Liver (tissue), 8 donors: ENCODE measurements at regions not wholly inside any gene's neighbourhood (a gene's known extent, or its start where the extent isn't known, plus 50 kb on each side); places are given as distances from the start of the nearest gene placed in this dataset.

Experiments
- DNase-seq: peaks from one replicate; pipeline ENCODE4 v3.0.0-alpha.2; 2017; ENCODE audit warnings: low spot score
- H3K27ac ChIP-seq, 2 donors: one replicate each; pipeline ENCODE4 v1.7.0; 2013; ENCODE audit warnings: inconsistent platforms in 2 of 2, low read length in 2 of 2, control low read depth in 1 of 2, low read depth in 1 of 2, mild to moderate bottlenecking in 1 of 2
- H3K27me3 ChIP-seq, 4 donors: one replicate each; pipeline versions ENCODE4 v1.6.1 to v1.7.0; 2013; ENCODE audit warnings: low read length in 3 of 4, inconsistent platforms in 1 of 4, mild to moderate bottlenecking in 1 of 4, moderate library complexity in 1 of 4; ENCODE audit not compliant: control insufficient read depth in 4 of 4, insufficient read depth in 4 of 4
- H3K36me3 ChIP-seq, 4 donors: one replicate each; pipeline versions ENCODE4 v1.6.1 to v1.7.0; 2013; ENCODE audit warnings: low read length in 3 of 4, mild to moderate bottlenecking in 3 of 4, low read depth in 1 of 4, moderate library complexity in 1 of 4; ENCODE audit not compliant: control insufficient read depth in 4 of 4, insufficient read depth in 3 of 4
- H3K4me1 ChIP-seq, 4 donors: one replicate each; pipeline versions ENCODE4 v1.6.1 to v1.7.0; 2013; ENCODE audit warnings: low read length in 3 of 4, mild to moderate bottlenecking in 3 of 4, moderate library complexity in 1 of 4; ENCODE audit not compliant: control insufficient read depth in 4 of 4, insufficient read depth in 4 of 4
- H3K4me3 ChIP-seq, 3 donors: one replicate each; pipeline versions ENCODE4 v1.6.1 to v1.7.0; 2013; ENCODE audit warnings: low read length in 3 of 3, control low read depth in 1 of 3, low read depth in 1 of 3, mild to moderate bottlenecking in 1 of 3
- H3K9ac ChIP-seq, 2 donors: one replicate each; pipeline ENCODE4 v1.7.0; 2013; ENCODE audit warnings: low read length in 2 of 2, mild to moderate bottlenecking in 2 of 2, moderate library complexity in 2 of 2, control low read depth in 1 of 2, low read depth in 1 of 2
- H3K9me3 ChIP-seq, 4 donors: one replicate each; pipeline versions ENCODE4 v1.6.1 to v1.7.0; 2013; ENCODE audit warnings: low read length in 3 of 4; ENCODE audit not compliant: control insufficient read depth in 4 of 4
- ATF3 ChIP-seq: IDR thresholded peaks from 2 replicates; pipeline ENCODE4 v1.6.1; 2016; ENCODE audit warnings: antibody characterized with exemption
- EGR1 ChIP-seq, 2 donors: IDR thresholded peaks; 2 replicates each; pipeline ENCODE4 v1.6.1; 2016 to 2018; ENCODE audit warnings: antibody characterized with exemption in 2 of 2, low read depth in 2 of 2
- FOXA1 ChIP-seq: IDR thresholded peaks from 2 replicates; pipeline ENCODE4 v1.6.1; 2016; ENCODE audit warnings: antibody characterized with exemption
- FOXA2 ChIP-seq: IDR thresholded peaks from 2 replicates; pipeline ENCODE4 v1.6.1; 2016; ENCODE audit warnings: antibody characterized with exemption
- GABPA ChIP-seq, 2 donors: IDR thresholded peaks in 1 of 2; conservative IDR thresholded peaks in 1 of 2; 2 replicates each; pipeline ENCODE4 v1.6.1; 2016; ENCODE audit warnings: antibody characterized with exemption in 2 of 2, mild to moderate bottlenecking in 1 of 2, moderate library complexity in 1 of 2
- HNF4A ChIP-seq, 2 donors: conservative IDR thresholded peaks; 2 replicates each; pipeline ENCODE4 v1.6.1; 2016; ENCODE audit warnings: antibody characterized with exemption in 2 of 2, mild to moderate bottlenecking in 2 of 2
- HNF4G ChIP-seq: IDR thresholded peaks from 2 replicates; pipeline ENCODE4 v1.6.1; 2016; ENCODE audit warnings: antibody characterized with exemption
- JUND ChIP-seq, 2 donors: IDR thresholded peaks; 2 replicates each; pipeline ENCODE4 v1.6.1; 2016; ENCODE audit warnings: antibody characterized with exemption in 2 of 2
- NR2F2 ChIP-seq: IDR thresholded peaks from 2 replicates; pipeline ENCODE4 v1.6.1; 2016; ENCODE audit warnings: antibody characterized with exemption
- RAD21 ChIP-seq, 2 donors: IDR thresholded peaks; 2 replicates each; pipeline ENCODE4 v1.6.1; 2016; ENCODE audit warnings: antibody characterized with exemption in 2 of 2, mild to moderate bottlenecking in 2 of 2
- RXRA ChIP-seq, 2 donors: IDR thresholded peaks; 2 replicates each; pipeline ENCODE4 v1.6.1; 2017 to 2018; ENCODE audit warnings: antibody characterized with exemption in 2 of 2, mild to moderate bottlenecking in 1 of 2
- SP1 ChIP-seq: IDR thresholded peaks from 2 replicates; pipeline ENCODE4 v1.6.1; 2018; ENCODE audit warnings: antibody characterized with exemption, mild to moderate bottlenecking
- TAF1 ChIP-seq: conservative IDR thresholded peaks from 2 replicates; pipeline ENCODE4 v1.6.1; 2016; ENCODE audit warnings: antibody characterized with exemption, mild to moderate bottlenecking
- YY1 ChIP-seq: IDR thresholded peaks from 2 replicates; pipeline ENCODE4 v1.6.1; 2016; ENCODE audit warnings: antibody characterized with exemption, mild to moderate bottlenecking
- ZBTB33 ChIP-seq: IDR thresholded peaks from 2 replicates; pipeline ENCODE4 v1.6.1; 2016; ENCODE audit warnings: antibody characterized with exemption
- WGBS: extraction: QIAGEN DNeasy Blood & Tissue Kit; methylation state at CpG from one replicate; pipeline ENCODE4 v1.1.7; 2013; 5-methylcytosine and 5-hydroxymethylcytosine counted together
- TF ChIP-seq, protein P1 (sequence below): IDR thresholded peaks from 2 replicates; pipeline ENCODE4 v1.6.1; 2016; ENCODE audit warnings: antibody characterized with exemption
- TF ChIP-seq, protein P2 (sequence below): IDR thresholded peaks from 2 replicates; pipeline ENCODE4 v1.6.1; 2016; ENCODE audit warnings: antibody characterized with exemption, mild to moderate bottlenecking
- TF ChIP-seq, protein P3 (sequence below): fragments of 150-350 bp; IDR thresholded peaks from 2 replicates; pipeline ENCODE4 v1.5.1; 2017; ENCODE audit warnings: improper control_type of control experiment, low read depth, low read length; ENCODE audit not compliant: missing input control
- donor health status: healthy.
- donor health status: healthy.
- donor health status: healthy.
- donor health status: healthy.
- donor health status: healthy.

DNA sequence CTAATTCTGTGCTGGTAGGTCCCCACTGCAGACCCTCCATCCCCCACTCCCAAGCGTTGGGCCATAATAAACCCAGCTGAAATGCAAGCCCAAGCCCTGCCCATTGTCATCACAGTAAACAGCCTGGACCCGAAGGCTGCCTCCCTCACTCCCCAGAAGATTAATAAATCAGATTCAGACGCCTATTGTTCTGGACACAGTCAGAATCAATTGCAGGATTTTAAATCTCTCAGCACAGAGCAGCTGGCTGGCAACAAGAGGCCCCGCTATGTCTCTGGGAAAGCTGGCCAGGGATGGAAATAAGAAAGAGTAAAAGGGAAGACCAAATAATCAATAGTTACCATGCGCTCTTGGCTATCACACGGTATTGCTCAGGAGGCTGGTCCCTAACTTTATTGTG, 93.9 kb downstream of the C17orf67 start:
- Histone ChIP-seq H3K4me3 (no peak overlapping the region), H3K4me1 (peaks cover 0 to 3% (median 0%) of the 10 kb centered on the region in 4 donors), H3K27me3 (no peaks in the 10 kb centered on the region), H3K9ac (no peak overlapping the region), H3K36me3 (no peaks in the 10 kb centered on the region), H3K9me3 (no peaks in the 10 kb centered on the region), H3K27ac (no peak overlapping the region)
- DNase-seq, result no peak
- 69% methylated on average over 6 of the region's 6 CpGs for WGBS
- TF ChIP-seq RXRA (IDR thresholded peaks at IDR 0.05), result no peak
- no peak for TF ChIP-seq NR2F2
- TF ChIP-seq SP1, result no peak
- TF ChIP-seq, protein P1, sequence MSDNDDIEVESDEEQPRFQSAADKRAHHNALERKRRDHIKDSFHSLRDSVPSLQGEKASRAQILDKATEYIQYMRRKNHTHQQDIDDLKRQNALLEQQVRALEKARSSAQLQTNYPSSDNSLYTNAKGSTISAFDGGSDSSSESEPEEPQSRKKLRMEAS, result no peak
- TF ChIP-seq ATF3, result no peak
- TF ChIP-seq FOXA1, result no peak
- no peak for TF ChIP-seq JUND (IDR thresholded peaks at IDR 0.05)
- TF ChIP-seq HNF4G, result no peak
- no peak for TF ChIP-seq GABPA (IDR thresholded peaks at IDR 0.05 in 1 of 2, conservative IDR thresholded peaks at IDR 0.05 in 1 of 2)
- TF ChIP-seq FOXA2, result no peak
- TF ChIP-seq, protein P2, sequence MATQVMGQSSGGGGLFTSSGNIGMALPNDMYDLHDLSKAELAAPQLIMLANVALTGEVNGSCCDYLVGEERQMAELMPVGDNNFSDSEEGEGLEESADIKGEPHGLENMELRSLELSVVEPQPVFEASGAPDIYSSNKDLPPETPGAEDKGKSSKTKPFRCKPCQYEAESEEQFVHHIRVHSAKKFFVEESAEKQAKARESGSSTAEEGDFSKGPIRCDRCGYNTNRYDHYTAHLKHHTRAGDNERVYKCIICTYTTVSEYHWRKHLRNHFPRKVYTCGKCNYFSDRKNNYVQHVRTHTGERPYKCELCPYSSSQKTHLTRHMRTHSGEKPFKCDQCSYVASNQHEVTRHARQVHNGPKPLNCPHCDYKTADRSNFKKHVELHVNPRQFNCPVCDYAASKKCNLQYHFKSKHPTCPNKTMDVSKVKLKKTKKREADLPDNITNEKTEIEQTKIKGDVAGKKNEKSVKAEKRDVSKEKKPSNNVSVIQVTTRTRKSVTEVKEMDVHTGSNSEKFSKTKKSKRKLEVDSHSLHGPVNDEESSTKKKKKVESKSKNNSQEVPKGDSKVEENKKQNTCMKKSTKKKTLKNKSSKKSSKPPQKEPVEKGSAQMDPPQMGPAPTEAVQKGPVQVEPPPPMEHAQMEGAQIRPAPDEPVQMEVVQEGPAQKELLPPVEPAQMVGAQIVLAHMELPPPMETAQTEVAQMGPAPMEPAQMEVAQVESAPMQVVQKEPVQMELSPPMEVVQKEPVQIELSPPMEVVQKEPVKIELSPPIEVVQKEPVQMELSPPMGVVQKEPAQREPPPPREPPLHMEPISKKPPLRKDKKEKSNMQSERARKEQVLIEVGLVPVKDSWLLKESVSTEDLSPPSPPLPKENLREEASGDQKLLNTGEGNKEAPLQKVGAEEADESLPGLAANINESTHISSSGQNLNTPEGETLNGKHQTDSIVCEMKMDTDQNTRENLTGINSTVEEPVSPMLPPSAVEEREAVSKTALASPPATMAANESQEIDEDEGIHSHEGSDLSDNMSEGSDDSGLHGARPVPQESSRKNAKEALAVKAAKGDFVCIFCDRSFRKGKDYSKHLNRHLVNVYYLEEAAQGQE, result no peak
- TF ChIP-seq YY1, result no peak
- TF ChIP-seq HNF4A (conservative IDR thresholded peaks at IDR 0.05), result no peak
- no peak for TF ChIP-seq ZBTB33
- no peak for TF ChIP-seq RAD21 (IDR thresholded peaks at IDR 0.05)
- TF ChIP-seq EGR1 (IDR thresholded peaks at IDR 0.05; ENCODE audit: low read depth in 2 of 2), result no peak
- TF ChIP-seq, protein P3, sequence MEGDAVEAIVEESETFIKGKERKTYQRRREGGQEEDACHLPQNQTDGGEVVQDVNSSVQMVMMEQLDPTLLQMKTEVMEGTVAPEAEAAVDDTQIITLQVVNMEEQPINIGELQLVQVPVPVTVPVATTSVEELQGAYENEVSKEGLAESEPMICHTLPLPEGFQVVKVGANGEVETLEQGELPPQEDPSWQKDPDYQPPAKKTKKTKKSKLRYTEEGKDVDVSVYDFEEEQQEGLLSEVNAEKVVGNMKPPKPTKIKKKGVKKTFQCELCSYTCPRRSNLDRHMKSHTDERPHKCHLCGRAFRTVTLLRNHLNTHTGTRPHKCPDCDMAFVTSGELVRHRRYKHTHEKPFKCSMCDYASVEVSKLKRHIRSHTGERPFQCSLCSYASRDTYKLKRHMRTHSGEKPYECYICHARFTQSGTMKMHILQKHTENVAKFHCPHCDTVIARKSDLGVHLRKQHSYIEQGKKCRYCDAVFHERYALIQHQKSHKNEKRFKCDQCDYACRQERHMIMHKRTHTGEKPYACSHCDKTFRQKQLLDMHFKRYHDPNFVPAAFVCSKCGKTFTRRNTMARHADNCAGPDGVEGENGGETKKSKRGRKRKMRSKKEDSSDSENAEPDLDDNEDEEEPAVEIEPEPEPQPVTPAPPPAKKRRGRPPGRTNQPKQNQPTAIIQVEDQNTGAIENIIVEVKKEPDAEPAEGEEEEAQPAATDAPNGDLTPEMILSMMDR, result no peak
- no peak for TF ChIP-seq TAF1

DNA sequence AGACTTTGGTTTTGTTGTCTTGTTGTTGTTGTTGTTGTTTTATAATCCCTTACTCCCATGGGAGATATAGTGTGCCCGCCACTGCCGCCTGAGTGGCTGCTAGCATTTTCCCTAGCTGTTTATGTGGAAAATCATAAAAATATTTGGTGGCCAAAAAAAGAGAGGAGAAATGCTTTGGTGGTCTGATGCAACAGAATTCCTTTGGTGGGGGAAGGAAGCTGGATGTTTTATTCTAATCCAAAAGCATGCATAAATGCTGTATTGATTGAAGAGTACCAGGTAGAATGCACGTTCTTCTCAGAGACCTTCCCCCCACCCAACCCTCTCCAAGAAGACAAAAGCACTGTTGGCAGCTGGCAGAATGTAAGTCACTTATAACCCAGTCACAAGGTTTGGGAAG, 93.2 kb downstream of the C17orf67 start:
- TF ChIP-seq ATF3 (no peak), RXRA (IDR thresholded peaks at IDR 0.05) (no peak), SP1 (no peak), JUND (IDR thresholded peaks at IDR 0.05) (no peak), NR2F2 (no peak), FOXA2 (no peak), HNF4A (conservative IDR thresholded peaks at IDR 0.05) (no peak), EGR1 (IDR thresholded peaks at IDR 0.05; ENCODE audit: low read depth in 2 of 2) (no peak), ZBTB33 (no peak), GABPA (IDR thresholded peaks at IDR 0.05 in 1 of 2, conservative IDR thresholded peaks at IDR 0.05 in 1 of 2) (no peak)
- TF ChIP-seq, protein P2, result no peak
- Histone ChIP-seq H3K9ac (no peak overlapping the region), H3K27ac (no peak overlapping the region), H3K4me1 (peaks cover 0 to 3% (median 0%) of the 10 kb centered on the region in 4 donors), H3K9me3 (no peaks in the 10 kb centered on the region), H3K4me3 (no peak overlapping the region), H3K36me3 (no peaks in the 10 kb centered on the region), H3K27me3 (no peaks in the 10 kb centered on the region)
- DNase-seq, result no peak
- WGBS, result 78% methylated on average over 3 of the region's 3 CpGs
